Prostate gland (tissue), 2 donors: ENCODE measurements at regions not wholly inside any gene's neighbourhood (a gene's known extent, or its start where the extent isn't known, plus 50 kb on each side); places are given as distances from the start of the nearest gene placed in this dataset.

ENCODE experiments used
- POLR2A ChIP-seq: fragments of 450-650 bp; IDR thresholded peaks from one replicate; pipeline ENCODE4 v1.6.1; 2016; ENCODE audit warnings: antibody characterized with exemption, mild to moderate bottlenecking
- POLR2AphosphoS5 ChIP-seq: sonication (generic); formaldehyde crosslinking; IDR thresholded peaks from one replicate; pipeline ENCODE4 v1.6.1; 2017; ENCODE audit warnings: antibody characterized with exemption
- TF ChIP-seq, protein P1 (sequence below), 4 experiments: fragments of 200-600 bp in 2 of 4; fragments of 450-650 bp in 2 of 4; sonication (generic) in 2 of 4; IDR thresholded peaks; 1 replicate in 3 of 4; 2 replicates in 1 of 4; pipeline ENCODE4 v1.5.1; 2016 to 2019; ENCODE audit warnings: antibody characterized with exemption in 4 of 4, mild to moderate bottlenecking in 2 of 4, moderate library complexity in 2 of 4

DNA sequence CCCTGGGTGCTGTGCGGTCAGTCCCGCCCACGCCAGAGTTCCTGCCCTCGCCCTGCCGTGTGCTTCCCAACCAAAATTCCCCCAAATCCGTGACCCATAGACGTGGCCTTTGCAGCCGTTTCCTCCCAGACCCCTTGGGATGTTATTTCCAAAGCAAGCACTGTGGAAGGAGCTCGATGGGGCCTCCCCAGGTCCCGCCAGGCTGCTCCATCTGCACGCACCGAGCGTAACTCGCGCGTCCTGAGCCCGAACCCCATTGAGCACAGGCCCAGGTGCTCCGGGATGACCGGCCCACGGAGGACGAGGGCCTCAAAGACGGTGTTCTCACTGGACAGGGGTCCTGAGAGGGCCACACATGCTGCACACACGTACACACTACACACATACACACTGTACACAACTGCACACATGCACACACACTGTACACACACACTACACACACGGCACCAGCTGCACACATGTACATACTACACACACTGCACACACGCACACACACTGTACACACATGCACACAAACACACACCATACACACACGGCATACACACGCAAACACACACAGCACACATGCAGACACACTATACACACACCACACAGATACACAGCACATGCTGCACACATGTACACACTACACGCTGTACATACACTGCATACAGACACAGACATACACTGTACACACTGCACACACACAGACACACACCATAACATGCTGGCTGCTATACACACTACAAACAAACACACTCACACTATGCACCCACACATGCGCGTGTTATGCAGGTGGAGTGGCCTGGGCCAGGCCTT, 431.2 kb upstream of the SALL3 start:
- TF ChIP-seq, protein P1, sequence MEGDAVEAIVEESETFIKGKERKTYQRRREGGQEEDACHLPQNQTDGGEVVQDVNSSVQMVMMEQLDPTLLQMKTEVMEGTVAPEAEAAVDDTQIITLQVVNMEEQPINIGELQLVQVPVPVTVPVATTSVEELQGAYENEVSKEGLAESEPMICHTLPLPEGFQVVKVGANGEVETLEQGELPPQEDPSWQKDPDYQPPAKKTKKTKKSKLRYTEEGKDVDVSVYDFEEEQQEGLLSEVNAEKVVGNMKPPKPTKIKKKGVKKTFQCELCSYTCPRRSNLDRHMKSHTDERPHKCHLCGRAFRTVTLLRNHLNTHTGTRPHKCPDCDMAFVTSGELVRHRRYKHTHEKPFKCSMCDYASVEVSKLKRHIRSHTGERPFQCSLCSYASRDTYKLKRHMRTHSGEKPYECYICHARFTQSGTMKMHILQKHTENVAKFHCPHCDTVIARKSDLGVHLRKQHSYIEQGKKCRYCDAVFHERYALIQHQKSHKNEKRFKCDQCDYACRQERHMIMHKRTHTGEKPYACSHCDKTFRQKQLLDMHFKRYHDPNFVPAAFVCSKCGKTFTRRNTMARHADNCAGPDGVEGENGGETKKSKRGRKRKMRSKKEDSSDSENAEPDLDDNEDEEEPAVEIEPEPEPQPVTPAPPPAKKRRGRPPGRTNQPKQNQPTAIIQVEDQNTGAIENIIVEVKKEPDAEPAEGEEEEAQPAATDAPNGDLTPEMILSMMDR (IDR thresholded peaks at IDR 0.05), result no peak
- TF ChIP-seq POLR2A, result no peak
- no peak for TF ChIP-seq POLR2AphosphoS5
